HL-60 (cell line): ENCODE measurements at regions not wholly inside any gene's neighbourhood (a gene's known extent, or its start where the extent isn't known, plus 50 kb on each side); places are given as distances from the start of the nearest gene placed in this dataset.

ENCODE experiments used
- POLR2AphosphoS5 ChIP-seq: IDR thresholded peaks from 2 replicates; pipeline ENCODE4 v1.6.1; 2012; ENCODE audit warnings: low read depth
- REST ChIP-seq: IDR thresholded peaks from 2 replicates; pipeline ENCODE4 v1.6.1; 2012; ENCODE audit warnings: low read depth; ENCODE audit not compliant: insufficient replicate concordance
- SPI1 ChIP-seq: IDR thresholded peaks from 2 replicates; pipeline ENCODE4 v1.6.1; 2012; ENCODE audit warnings: low read depth, mild to moderate bottlenecking, borderline replicate concordance

- TF ChIP-seq POLR2AphosphoS5 = no peak
- no peak for TF ChIP-seq SPI1
- TF ChIP-seq REST = no peak
Measured at GRCh38 chr5:77846422-77847128, 70.4 kb upstream of the TBCA start.
